ENCODE measurements at regions not wholly inside any gene's neighbourhood (a gene's known extent, or its start where the extent isn't known, plus 50 kb on each side); places are given as distances from the start of the nearest gene placed in this dataset.
"Not testable (repeated sequence)": the region's sequence is repeated elsewhere in the genome, so short reads cannot be mapped to it uniquely, and the experiment has no call there.

DNA sequence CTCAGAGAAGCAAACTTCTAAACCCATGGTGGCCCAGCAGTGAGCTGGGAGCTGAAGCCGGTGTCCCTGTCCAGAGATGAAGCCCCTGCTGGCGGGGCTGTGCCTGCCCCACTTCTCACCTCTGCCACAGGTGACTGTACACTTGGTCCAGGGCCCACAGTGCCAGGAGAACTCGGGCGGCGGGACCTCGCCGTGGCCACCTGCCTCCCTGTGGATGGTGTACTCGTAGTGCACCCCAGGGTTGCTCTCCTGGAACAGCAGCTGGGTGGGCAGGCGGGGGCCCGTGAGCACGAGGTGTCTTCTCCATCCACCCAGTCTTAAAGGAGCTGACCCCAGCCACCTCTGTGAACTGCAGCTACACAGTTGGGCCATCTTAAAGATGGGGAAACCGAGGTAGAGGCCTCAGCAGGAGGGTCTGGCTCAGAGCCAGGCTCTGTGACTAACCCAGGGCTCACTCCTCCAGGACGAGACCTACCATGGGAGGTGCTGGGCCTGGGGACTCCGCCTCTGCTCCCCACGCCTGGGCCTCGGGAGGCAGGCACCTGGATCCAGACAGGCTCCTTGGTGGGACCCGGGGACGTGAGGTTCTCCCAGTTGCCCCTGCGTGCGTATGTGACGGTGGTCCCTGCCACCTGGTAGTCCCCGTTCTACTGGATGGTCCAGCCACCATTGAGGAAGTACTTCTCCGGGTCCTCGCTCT is 113.1 kb upstream of the AKAP13 start:
- not testable (repeated sequence) for DNase-seq

GRCh38 chr15:85274315-85275050 is 105.9 kb upstream of the AKAP13 start:
- DNase-seq: no peak

DNA sequence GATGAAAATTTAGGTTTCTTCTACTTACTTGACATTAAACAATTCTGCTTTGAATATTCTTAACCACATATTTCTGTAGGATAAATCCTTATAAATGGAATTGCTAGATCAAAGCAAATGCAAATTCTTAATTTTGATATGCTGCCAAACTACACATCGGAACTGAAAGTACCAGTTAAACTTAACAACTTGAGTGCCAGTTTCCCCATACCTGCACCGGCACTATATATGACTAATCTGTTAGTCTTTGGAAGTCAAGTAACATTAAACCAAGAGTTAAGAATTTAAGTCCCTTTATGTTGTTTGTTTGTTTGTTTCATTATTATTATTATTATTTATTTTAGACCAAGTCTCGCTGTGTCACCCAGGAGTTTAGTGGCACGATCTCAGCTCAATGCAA is 103.9 kb upstream of the AKAP13 start:
- DNase-seq: no peak

- no peak for DNase-seq
Observed at GRCh38 chr15:85276921-85277320, 103.5 kb upstream of the AKAP13 start.

DNA sequence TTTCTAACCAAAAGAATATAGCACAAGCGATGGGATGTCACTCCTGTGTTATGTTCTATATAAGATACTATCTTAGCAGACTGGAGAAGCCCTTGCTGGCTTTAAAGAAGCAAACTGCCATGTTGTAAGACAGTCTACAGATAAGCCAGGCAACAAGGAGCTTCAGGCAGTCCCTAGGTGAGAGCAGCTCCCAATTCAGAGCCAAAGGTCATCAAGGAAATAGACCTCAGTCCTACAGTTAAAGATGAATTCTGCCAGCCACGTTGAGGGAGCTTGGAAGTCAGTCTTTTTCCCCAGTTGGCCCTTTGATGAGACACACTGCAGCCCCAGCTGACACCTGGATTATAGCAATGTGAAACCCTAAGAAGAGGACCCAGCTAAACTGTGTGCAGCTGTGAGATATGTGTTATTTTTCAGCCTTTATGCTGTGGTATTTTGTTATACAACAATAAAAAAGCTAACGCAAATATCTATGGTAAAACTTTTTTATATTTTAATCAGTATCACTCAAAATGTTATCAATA is 102.5 kb upstream of the AKAP13 start:
- DNase-seq: no peak

- peak; percentile 52 for DNase-seq
Observed at GRCh38 chr15:85280203-85280602, 100.2 kb upstream of the AKAP13 start.

DNA sequence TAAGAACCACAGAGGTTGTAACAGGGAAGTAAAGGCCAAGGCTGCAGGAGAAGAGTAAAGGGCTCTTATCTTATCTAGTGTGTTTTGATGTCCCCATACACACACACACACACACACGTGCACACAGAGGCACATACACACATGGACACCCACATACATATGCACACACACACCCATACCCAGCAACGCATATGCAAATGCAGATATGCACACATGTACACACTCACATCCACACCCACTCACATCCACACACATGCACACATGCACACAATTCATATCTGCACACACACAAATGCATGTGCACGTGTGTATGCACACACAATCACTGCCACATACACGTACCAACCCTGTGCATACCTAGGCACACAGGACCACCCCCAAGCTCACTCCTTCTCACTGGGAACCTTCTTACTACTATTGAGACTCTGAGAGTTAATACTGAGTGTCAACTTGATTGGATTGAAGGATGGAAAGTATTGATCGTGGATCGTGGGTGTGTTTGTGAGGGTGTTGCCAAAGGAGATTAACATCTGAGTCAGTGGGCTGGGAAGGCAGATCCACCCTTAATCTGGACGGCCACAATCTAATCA is 99.0 kb upstream of the AKAP13 start:
- no peak for DNase-seq

DNA sequence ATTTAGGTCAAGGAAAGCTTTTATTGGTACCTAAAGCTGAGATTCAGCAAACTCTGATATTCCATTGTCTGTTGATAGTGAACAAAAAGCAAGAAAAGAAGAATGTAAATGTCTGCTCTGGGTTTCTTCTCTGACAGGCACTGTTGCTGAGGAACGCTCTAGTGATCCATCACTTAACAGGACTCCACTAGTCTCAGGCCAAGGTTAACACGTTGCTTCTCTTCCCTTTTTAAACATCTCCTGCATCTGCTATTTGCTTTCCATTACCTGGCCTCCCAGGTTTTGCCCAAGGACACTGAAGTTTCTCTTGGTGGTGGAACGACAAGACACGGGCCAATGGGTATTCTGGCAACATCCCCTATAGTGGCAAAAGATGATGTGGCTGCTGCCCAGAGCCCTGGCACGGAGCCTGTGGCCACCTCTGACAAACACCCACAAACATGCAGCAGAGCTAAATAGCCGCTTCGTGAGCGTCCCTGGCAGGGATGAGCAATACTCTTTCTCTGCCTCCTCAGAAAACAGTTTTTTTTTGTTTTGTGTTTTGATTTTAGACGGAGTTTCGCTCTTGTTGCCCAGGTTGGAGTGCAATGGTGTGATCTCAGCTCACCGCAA is 97.8 kb upstream of the AKAP13 start:
- DNase-seq: no peak

DNA sequence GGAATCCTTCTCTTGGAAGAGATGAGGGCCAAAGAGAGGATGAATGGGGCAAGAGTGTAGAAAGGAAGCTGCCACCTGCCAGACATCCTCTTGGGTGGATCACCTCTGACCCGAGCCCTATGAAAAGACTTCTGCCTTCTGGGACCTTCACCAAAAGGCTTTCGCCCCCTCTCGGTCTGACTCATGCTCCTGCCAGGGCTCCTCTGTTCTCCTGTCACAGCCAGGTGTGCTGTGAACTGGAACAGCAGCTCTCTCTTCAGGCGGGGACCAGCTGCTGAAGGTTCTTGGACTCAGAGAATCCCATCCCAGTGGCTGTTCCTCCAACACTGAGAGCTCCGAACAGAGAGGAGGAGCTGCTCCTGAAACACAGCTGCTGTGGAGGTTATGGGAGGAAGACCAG is 96.6 kb upstream of the AKAP13 start:
- DNase-seq: not testable (repeated sequence)

DNA sequence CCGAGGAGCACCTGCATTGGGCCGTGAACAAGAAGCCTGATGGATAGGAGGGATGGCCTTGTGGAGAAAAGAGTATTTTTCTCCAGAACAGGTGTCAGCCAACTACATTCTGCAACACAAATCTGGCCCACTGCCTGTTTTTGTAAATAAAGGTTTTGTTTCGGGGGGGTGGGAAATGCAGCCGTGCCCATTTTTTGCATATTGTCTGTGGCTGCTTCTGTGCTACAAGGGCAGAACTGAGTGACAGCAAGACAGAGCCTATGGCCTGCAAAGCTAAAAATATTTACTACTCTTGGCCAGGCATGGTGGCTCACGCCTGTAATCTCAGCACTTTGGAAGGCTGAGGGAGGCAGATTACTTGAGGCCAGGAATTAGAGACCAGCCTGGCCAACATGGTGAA is 95.9 kb upstream of the AKAP13 start:
- DNase-seq: no peak

DNA sequence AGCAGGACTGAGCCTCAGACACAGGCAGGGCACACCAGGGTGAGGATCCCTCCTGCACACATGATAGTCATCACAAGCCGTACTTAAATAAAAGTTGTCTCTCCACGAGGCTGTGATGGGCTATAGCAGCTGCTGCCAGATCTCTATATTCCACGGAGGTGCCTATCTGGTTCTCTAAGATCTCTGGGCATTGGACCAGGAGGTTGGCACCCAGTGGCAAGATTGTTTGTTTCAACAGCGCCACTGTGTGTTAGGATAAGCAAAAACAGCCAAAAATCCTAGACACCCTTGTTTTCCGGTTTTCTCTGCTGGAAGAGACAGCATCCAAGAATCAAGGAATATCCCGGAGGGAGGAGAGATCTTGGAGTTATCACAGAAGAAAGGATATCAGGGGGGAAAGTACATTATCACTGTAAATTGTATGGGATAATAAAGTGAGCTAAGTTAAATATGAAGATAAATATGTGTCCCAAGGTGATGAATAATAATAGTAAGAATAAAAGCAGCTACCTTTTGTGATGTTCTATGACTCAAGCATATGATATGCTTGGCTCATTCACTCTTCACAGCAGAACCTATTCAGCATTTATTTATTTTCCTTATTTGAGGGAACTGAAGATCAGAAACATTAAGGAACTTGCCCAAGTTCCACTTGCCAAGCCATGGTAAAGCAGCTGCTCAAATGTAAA is 90.6 kb upstream of the AKAP13 start:
- DNase-seq: peak; percentile 25

- DNase-seq: not testable (repeated sequence)
Observed at GRCh38 chr15:85292583-85292982, 87.8 kb upstream of the AKAP13 start.

GRCh38 chr15:85296615-85297402 is 83.6 kb upstream of the AKAP13 start:
- peak; percentile 85 for DNase-seq

- no peak for DNase-seq
Observed at GRCh38 chr15:85297537-85297936, 82.9 kb upstream of the AKAP13 start.

DNA sequence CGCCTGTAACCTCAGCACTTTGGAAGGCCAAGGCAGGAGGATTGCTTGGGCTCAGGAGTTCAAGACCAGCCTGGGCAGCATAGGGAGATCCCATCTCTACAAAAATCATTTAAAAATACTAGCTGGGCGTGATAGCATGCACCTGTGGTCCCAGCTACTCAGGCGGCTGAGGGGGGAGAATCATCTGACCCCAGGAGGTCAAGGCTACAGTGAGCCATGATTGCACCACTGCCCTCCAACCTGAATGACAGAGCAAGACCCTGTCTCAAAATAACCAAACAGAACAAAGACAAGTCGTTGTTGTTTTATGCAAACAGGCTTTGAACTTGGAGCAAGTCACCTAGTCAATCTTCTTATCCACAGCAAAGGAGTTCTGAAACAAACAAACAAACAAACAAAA is 82.0 kb upstream of the AKAP13 start:
- no peak for DNase-seq

DNA sequence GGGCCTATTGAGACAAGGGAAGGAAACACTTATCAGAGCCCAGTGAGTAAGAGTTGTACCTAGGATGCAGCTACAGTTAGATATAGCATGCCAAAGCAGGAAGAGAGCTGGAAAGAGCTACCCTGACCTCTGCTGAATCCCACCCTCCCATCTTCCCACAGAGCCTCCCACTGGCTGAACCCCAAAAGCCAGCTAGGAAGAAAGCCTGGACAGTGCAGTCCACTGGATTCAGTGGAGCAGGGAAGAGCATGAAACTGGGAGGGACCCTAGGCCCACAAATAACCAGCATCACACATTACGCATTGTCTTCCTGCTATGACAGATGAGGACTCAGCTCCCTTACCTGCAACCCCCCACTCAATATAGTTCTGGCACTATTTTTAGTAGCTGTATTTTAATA is 81.5 kb upstream of the AKAP13 start:
- no peak for DNase-seq

DNA sequence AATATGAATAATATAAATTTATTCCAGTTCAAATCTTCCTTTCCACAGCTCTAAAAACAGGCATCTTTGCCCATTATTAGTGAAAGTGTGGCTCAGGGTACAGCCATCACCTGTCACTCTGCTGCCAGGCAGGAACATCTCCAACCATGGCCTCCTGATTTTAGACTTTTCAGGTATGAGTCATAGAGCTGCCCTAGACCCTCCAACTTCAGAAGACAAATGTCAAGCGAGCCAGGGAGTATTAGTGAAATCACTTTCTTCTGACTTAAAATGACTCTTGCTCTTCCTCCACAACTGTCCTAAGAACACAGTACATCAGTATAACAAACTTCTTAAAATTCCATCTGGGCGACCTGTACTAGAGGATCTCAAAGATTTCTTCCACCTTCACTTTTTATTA is 78.1 kb upstream of the AKAP13 start:
- DNase-seq: peak; percentile 13

- DNase-seq: no peak
Observed at GRCh38 chr15:85305050-85305449, 75.4 kb upstream of the AKAP13 start.

DNA sequence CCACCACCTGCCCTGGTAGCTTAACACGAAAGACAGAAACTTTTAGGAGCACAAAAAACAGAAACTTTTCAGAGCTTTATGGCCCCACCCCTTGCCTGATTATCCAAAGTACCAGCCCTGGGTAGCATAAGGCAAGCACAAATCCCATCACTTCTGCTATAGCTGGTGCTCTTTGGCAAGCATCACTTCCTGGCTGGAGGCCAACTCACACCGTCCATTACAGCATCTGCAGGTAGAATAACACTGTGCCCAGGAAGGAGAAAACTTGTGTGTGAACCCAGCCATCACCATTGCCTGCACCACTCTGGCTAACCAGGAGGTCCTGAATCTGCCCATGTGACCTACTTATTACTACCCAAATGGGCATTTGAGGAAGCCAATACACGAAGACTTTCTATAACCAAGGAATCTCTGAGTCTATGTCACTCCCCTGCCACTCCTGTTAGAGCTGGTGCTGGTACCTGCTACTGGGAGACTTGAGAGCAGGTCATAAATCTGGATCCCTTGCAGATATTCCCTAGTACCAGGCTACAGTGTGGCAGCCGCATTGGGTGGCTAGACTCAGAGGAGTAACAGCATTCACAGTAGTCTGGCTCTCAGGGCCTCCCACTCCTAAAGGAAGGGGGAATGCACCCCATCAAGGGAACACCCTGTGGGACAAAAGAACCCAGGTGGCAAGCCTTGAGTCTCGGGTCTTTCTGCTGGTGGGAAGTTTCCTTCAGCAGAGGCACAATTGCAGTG is 73.3 kb upstream of the AKAP13 start:
- DNase-seq: no peak

DNA sequence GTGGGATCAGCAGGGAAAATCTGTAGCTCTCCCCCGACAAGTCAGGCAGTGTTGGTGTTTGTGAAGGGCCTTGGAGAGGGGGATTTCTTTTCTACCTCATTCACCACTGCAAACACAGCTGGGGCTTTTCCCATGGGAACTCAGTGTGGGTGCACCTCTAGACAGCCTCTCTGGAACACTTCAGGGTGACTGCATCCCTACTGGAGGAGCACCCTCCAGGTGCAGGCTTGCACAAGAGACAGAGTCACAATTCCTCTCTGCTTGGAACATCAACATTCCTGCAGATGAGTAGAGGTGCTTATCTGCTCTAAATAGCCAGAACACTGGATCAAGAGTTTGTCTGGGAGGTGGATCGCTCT is 72.7 kb upstream of the AKAP13 start:
- no peak for DNase-seq

- no peak for DNase-seq
Observed at GRCh38 chr15:85311647-85312046, 68.8 kb upstream of the AKAP13 start.
